ENCODE measurements at regions not wholly inside any gene's neighbourhood (a gene's known extent, or its start where the extent isn't known, plus 50 kb on each side); places are given as distances from the start of the nearest gene placed in this dataset.

DNA sequence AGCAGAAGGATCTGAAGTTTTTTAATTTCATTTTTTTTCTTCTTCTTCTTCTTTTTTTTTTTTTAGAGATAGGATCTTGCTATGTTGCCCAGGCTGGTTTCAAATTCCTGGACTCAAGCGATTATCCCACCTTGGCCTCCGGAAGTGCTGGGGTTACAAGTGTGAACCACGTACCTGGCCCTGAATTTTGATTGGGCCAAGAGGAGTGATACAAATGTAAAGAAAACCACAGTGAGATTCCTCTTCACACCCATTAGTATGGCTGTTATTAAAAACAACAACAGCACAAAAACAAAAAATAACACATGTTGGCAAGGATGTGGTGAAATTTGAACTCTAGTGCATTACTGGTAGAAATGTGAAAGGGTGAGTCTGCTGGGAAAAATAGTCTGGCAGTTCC, 79.1 kb downstream of the KLF4 start:
- DNase-seq (ENCODE audit: low read depth): no peak
- TF ChIP-seq, protein P1, sequence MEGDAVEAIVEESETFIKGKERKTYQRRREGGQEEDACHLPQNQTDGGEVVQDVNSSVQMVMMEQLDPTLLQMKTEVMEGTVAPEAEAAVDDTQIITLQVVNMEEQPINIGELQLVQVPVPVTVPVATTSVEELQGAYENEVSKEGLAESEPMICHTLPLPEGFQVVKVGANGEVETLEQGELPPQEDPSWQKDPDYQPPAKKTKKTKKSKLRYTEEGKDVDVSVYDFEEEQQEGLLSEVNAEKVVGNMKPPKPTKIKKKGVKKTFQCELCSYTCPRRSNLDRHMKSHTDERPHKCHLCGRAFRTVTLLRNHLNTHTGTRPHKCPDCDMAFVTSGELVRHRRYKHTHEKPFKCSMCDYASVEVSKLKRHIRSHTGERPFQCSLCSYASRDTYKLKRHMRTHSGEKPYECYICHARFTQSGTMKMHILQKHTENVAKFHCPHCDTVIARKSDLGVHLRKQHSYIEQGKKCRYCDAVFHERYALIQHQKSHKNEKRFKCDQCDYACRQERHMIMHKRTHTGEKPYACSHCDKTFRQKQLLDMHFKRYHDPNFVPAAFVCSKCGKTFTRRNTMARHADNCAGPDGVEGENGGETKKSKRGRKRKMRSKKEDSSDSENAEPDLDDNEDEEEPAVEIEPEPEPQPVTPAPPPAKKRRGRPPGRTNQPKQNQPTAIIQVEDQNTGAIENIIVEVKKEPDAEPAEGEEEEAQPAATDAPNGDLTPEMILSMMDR (IDR thresholded peaks at IDR 0.05; ENCODE audit: insufficient read depth, low read depth, low read length, missing control alignments): no peak
- H3K4me3 ChIP-seq (ENCODE audit: low read length): no peak overlapping the region

- TF ChIP-seq, protein P1 (IDR thresholded peaks at IDR 0.05; ENCODE audit: insufficient read depth, low read depth, low read length, missing control alignments): no peak
- peak; percentile 83 for DNase-seq (ENCODE audit: low read depth)
- no peak overlapping the region for H3K4me3 ChIP-seq (ENCODE audit: low read length)
These were observed 79.8 kb downstream of the KLF4 start for GRCh38 chr9:107409581-107410389.

DNA sequence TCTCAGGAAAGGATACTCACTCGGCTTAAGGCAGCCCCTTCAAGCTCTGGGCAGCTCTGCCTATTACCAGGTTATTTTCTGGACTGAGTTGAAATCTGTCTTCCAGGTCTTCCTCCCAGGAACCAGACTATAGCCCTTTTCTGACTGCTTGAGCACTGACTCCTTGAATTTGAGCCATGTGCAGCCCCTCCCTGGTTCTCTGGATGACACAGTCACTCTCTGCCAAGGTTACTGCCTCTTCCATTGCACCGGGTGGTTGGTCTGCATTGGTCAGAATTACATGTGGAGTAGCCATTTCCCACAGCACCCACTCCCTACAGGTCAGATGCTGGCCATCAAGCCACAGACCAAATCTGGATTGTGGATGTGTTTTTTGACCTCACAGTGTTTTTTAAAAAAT, 81.9 kb downstream of the KLF4 start:
- no peak for DNase-seq (ENCODE audit: low read depth)
- H3K4me3 ChIP-seq (ENCODE audit: low read length): no peak overlapping the region
- TF ChIP-seq, protein P1 (IDR thresholded peaks at IDR 0.05; ENCODE audit: insufficient read depth, low read depth, low read length, missing control alignments): no peak

GRCh38 chr9:107405511-107405910, 84.1 kb downstream of the KLF4 start:
- H3K4me3 ChIP-seq (ENCODE audit: low read length): no peak overlapping the region
- TF ChIP-seq, protein P1 (IDR thresholded peaks at IDR 0.05; ENCODE audit: insufficient read depth, low read depth, low read length, missing control alignments): no peak

GRCh38 chr9:107404736-107405135, 84.8 kb downstream of the KLF4 start:
- TF ChIP-seq, protein P1 (IDR thresholded peaks at IDR 0.05; ENCODE audit: insufficient read depth, low read depth, low read length, missing control alignments): no peak
- H3K4me3 ChIP-seq (ENCODE audit: low read length): no peak overlapping the region
- DNase-seq (ENCODE audit: low read depth): no peak

More at GRCh38 chr9:107405511-107405910, 84.1 kb downstream of the KLF4 start:
- DNase-seq (ENCODE audit: low read depth): no peak

DNA sequence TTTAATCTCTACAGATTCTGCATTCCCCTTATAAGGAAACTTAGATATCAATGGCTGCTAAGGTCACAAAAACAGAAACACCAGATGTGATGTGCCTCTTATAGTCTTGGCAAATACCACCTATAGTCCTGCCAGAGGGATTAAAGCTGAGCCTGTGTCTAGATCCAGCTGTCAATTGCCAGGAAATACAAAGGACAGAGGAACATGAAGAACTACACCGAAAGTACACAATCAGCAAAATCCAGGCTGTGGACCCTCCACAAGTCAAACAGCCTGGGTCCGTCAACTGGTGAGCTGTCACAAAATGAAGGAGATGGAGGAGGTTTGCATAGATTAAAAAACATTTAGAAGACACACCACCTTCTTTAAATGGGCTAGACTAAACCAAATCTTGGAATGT, 85.4 kb downstream of the KLF4 start:
- TF ChIP-seq, protein P1 (IDR thresholded peaks at IDR 0.05; ENCODE audit: insufficient read depth, low read depth, low read length, missing control alignments): no peak
- no peak for DNase-seq (ENCODE audit: low read depth)
- no peak overlapping the region for H3K4me3 ChIP-seq (ENCODE audit: low read length)

All from epithelial cell of esophagus (primary cell).